ENCODE measurements at regions not wholly inside any gene's neighbourhood (a gene's known extent, or its start where the extent isn't known, plus 50 kb on each side); places are given as distances from the start of the nearest gene placed in this dataset.

DNA sequence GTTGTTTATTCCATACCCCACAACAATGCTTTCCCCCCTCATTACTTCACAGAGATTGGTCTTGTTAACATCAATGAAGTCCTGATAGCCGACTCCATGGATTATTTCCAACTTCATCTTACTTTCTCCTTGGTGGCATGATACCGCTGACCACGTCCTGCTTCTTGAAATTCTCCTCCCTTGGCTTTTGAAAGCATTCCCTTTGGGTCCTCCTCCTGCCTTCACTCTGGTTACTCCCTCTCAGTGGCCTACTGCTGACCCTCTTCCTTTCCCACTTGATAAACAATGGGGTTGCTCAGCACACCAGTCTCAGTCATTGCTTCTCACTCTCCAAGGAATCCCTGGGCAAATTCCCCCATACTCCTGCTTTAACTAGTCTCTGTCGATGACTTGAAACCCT is 283.9 kb downstream of the SEC61B start:
- Histone ChIP-seq H3K36me3 (ENCODE audit: low read depth, low read length) (no peaks in the 10 kb centered on the region), H3K9me3 (ENCODE audit: low read length) (no peaks in the 10 kb centered on the region), H2AFZ (ENCODE audit: low read length) (no peak overlapping the region), H3F3A (ENCODE audit: low read length, unreplicated experiment) (no peaks in the 10 kb centered on the region), H3K27ac (ENCODE audit: low read length) (no peak overlapping the region), H3K9me2 (replicated peaks; ENCODE audit: low read length) (no peaks in the 10 kb centered on the region), H3K4me1 (ENCODE audit: insufficient read depth, low read length) (no peaks in the 10 kb centered on the region), H3K79me2 (ENCODE audit: low read length) (no peaks in the 10 kb centered on the region), H3K9ac (ENCODE audit: low read length) (no peak overlapping the region), H3K27me3 (ENCODE audit: low read length) (peaks cover 25% of the 10 kb centered on the region), H4K20me1 (ENCODE audit: low read length) (no peaks in the 10 kb centered on the region), H3K4me3 (ENCODE audit: low read length) (no peak overlapping the region), H3K4me2 (ENCODE audit: low read length) (no peak overlapping the region)
- ATAC-seq (no peak), DNase-seq (no peak)
- intact Hi-C loops (cut with micrococcal nuclease) = no loop called here
- BruUV-seq (replicated peaks) = no TSS peak
- TF ChIP-seq EZH2 (IDR thresholded peaks at IDR 0.05; ENCODE audit: low read length, unreplicated experiment) (no peak), CTCF (conservative IDR thresholded peaks at IDR 0.05; ENCODE audit: low read depth, low read length) (no peak)
- ChIA-PET CTCF (no interaction called here), POLR2A (ENCODE audit: unreplicated experiment) (no interaction called here)

DNA sequence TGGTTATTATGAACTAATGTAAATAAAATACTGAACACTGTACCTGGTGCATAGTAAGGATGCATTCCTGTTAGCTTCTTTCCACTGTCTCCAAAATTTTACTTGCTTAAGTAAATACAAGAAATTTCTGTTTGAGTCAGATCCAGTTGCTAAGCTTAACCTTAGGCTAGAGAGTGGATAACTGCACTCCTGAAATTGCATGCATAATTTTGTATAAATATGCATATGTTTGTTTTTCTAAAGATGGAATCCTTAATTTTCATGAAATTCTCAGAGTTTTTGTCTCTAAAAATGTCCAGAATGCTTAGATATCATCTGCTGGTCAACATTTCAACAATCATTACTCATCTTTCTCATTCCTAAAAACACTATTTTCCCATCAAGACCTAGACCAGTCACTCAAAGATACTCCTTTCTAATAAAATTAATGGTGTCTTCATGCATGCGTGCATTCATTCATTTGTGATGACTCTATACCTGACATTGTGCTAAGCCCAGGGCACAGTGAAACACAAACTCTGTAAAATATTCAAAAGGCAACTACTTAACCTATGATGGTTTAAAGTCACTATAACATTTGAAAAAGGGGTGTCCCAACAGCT is 284.8 kb downstream of the SEC61B start:
- H3F3A ChIP-seq (ENCODE audit: low read length, unreplicated experiment) = no peaks in the 10 kb centered on the region
- no peak overlapping the region for H3K4me2 ChIP-seq (ENCODE audit: low read length)
- ChIA-PET CTCF (no interaction called here), POLR2A (ENCODE audit: unreplicated experiment) (no interaction called here)
- no peaks in the 10 kb centered on the region for H3K79me2 ChIP-seq (ENCODE audit: low read length)
- no peaks in the 10 kb centered on the region for H4K20me1 ChIP-seq (ENCODE audit: low read length)
- H3K4me1 ChIP-seq (ENCODE audit: insufficient read depth, low read length) = no peaks in the 10 kb centered on the region
- H2AFZ ChIP-seq (ENCODE audit: low read length) = no peak overlapping the region
- no peaks in the 10 kb centered on the region for H3K36me3 ChIP-seq (ENCODE audit: low read depth, low read length)
- H3K4me3 ChIP-seq (ENCODE audit: low read length) = no peak overlapping the region
- H3K27ac ChIP-seq (ENCODE audit: low read length) = no peak overlapping the region
- DNase-seq (no peak), ATAC-seq (no peak)
- no peak overlapping the region for H3K9ac ChIP-seq (ENCODE audit: low read length)
- TF ChIP-seq CTCF (conservative IDR thresholded peaks at IDR 0.05; ENCODE audit: low read depth, low read length) (no peak), EZH2 (IDR thresholded peaks at IDR 0.05; ENCODE audit: low read length, unreplicated experiment) (no peak), EZH2phosphoT487 (IDR thresholded peaks at IDR 0.05; ENCODE audit: borderline replicate concordance, low read length) (no peak)
- intact Hi-C loops (cut with micrococcal nuclease) = no loop called here
- peaks cover 25% of the 10 kb centered on the region for H3K27me3 ChIP-seq (ENCODE audit: low read length)
- H3K9me2 ChIP-seq (replicated peaks; ENCODE audit: low read length) = no peaks in the 10 kb centered on the region
- no peaks in the 10 kb centered on the region for H3K9me3 ChIP-seq (ENCODE audit: low read length)
- no TSS peak for BruUV-seq (replicated peaks)

DNA sequence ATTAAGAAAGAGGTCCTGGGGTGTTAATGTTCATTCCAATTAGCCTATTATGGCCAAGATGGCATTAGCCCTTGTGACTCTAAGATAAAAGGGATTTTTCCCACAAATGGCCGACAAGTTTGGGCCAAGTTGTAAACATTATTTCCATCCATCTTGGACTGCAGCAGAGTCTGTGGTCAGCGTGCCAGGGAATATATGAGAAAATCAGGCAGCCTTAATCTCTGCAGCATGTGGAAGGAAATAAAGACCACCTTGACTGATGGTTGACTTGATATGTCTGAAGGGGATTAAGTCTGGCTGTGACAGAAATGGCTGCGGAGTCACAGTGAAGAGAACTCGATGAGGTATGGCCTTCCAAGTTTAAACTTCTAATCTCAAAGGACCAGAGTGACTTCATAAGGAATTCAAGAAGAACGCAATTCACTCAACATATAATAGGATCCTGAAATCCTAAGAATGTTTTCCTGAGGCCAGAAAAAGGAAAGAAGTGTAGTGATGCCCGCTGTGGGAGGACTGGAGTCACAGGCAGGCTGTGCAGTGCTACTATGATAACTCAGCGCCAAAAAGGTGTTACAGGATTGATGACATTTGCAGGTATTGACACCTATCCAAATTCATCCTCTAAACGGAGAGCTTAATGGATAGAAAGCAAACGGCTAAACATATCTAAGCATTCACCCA is 287.1 kb downstream of the SEC61B start:
- Histone ChIP-seq H3K4me1 (ENCODE audit: insufficient read depth, low read length) (no peaks in the 10 kb centered on the region), H3K36me3 (ENCODE audit: low read depth, low read length) (no peaks in the 10 kb centered on the region), H2AFZ (ENCODE audit: low read length) (no peak overlapping the region), H3K27ac (ENCODE audit: low read length) (no peak overlapping the region), H3K4me3 (ENCODE audit: low read length) (no peak overlapping the region), H4K20me1 (ENCODE audit: low read length) (no peaks in the 10 kb centered on the region), H3K9me3 (ENCODE audit: low read length) (no peaks in the 10 kb centered on the region), H3K9ac (ENCODE audit: low read length) (no peak overlapping the region), H3K4me2 (ENCODE audit: low read length) (no peak overlapping the region), H3F3A (ENCODE audit: low read length, unreplicated experiment) (no peaks in the 10 kb centered on the region), H3K9me2 (replicated peaks; ENCODE audit: low read length) (no peaks in the 10 kb centered on the region), H3K79me2 (ENCODE audit: low read length) (no peaks in the 10 kb centered on the region), H3K27me3 (ENCODE audit: low read length) (peaks cover 25% of the 10 kb centered on the region)
- DNase-seq (no peak), ATAC-seq (no peak)
- no TSS peak for BruUV-seq (replicated peaks)
- intact Hi-C loops (cut with micrococcal nuclease) = no loop called here
- no peak for TF ChIP-seq EZH2 (IDR thresholded peaks at IDR 0.05; ENCODE audit: low read length, unreplicated experiment)
- TF ChIP-seq CTCF (conservative IDR thresholded peaks at IDR 0.05; ENCODE audit: low read depth, low read length) = no peak
- TF ChIP-seq EZH2phosphoT487 (IDR thresholded peaks at IDR 0.05; ENCODE audit: borderline replicate concordance, low read length) = no peak
- POLR2A ChIA-PET (ENCODE audit: unreplicated experiment) = no interaction called here
- CTCF ChIA-PET = no interaction called here

Measured in PC-3 (cell line).